ENCODE measurements at regions not wholly inside any gene's neighbourhood (a gene's known extent, or its start where the extent isn't known, plus 50 kb on each side); places are given as distances from the start of the nearest gene placed in this dataset.

GRCh38 chr18:9042766-9043481, 59.6 kb upstream of the NDUFV2 start:
- TF ChIP-seq CTCF (IDR thresholded peaks at IDR 0.05) = no peak
- TF ChIP-seq POLR2AphosphoS5 (IDR thresholded peaks at IDR 0.05) = no peak
- TF ChIP-seq EP300 (IDR thresholded peaks at IDR 0.05) = no peak
